HCEC 1CT (cell line): ENCODE measurements at regions not wholly inside any gene's neighbourhood (a gene's known extent, or its start where the extent isn't known, plus 50 kb on each side); places are given as distances from the start of the nearest gene placed in this dataset.

Experiments
- DNase-seq: peaks from one replicate; pipeline ENCODE4 v3.0.0-alpha.2; 2017

DNA sequence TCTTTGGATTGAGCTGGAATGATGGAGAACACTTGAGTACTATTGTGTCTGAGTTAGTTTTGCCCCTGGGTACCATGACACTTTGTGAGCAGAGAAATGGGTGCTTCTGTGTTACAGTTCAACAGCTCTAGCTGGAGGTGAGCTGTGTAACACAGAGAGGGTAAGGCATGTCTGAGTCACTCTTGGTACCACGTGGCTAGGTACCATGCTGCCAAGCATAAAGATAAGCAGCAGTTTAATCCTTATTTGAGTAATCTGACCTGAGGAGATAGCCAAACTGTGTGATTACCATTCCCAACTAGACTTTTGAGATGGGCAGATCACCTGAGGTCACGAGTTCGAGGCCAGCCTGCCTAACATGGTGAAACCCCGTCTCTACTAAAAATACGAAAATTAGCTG lies 122.0 kb downstream of the OLFM4 start:
- DNase-seq: no peak

DNA sequence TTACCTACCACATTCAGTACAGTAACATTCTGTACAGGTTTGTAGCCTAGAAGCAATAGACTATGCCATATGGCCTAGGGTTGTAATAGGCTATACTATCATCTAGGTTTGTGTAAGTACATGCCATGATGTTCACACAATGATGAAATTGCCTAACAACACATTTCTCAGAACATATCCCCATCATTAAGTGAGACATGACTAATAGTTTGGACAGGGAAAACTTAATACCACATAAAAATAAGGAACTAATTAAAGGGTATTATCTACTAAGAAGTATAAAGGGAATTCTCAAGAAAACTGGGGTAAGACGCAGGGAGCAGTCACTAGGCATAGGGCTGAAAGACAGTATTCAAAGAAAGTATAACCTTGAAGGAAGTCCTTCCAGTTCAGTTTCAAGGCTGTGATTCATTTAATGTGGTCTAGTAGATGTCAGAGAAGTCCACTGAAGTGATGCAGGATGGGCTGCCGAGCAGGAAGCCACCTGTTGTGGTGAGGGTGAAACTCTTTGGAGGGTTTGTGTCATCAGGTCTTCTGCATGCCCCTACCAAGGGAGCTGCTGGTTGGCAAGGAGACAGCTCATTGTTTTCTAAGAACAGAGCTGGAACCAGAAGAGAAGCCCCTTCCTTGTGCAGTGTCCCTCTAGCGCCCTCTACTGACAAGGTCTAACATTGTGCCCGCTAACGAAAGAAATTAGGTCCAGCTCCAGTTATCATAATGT lies 122.9 kb downstream of the OLFM4 start:
- DNase-seq: no peak

DNA sequence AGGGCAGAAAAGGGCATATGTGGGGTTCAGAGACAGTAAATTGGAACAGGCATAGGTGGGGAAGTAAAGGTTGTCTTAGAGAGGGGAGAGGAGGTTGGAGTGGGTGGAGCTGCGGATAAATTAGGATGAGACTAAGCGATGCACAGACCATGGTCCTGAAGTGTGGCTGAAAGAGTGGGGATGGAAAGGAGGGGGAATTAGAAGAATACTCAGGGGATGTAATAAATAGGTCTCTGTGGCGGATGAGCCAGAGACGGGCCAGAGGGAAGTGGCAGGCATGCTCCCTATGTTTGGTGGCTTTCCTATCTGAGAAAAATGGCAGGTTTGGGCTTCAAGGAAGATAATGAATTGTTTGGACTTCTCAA lies 123.4 kb downstream of the OLFM4 start:
- DNase-seq: no peak

DNA sequence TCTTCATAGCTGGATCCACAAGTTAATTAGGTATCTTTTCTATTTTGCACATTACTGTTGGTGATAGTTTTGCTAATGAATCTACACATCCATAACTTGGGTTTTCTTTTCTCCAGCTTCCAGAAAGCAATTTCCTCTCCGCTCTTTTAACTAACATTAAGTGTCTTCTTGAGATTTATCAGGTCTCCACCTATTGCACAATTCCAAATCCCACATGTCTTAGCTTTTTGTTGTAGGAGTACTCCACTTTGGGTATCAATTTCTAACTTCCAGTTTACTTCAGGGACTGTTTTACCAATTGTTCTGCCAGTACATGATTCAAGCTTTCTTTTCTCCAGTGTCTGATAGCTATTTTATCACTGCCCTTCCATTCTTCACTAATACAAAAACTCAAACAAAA lies 129.6 kb downstream of the OLFM4 start:
- DNase-seq: no peak

DNA sequence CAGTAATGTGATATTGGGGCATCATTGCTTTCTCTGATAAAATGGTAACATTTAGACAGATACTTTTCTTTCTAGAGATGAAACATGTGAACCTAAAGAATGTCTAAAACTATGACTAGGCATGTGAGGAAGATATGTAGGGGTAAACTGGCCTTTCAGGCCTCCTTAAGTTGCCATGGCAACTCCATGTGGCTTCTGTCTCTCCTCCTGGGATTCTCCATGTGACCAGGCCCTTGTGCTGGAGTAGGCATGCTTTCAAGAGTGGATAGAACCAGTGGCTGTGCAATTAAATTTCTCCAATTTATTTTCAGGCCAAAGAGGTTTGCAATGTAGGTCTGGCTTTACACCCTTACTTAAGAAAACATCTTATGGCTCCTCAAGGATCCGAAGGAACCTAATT lies 130.8 kb downstream of the OLFM4 start:
- no peak for DNase-seq

DNA sequence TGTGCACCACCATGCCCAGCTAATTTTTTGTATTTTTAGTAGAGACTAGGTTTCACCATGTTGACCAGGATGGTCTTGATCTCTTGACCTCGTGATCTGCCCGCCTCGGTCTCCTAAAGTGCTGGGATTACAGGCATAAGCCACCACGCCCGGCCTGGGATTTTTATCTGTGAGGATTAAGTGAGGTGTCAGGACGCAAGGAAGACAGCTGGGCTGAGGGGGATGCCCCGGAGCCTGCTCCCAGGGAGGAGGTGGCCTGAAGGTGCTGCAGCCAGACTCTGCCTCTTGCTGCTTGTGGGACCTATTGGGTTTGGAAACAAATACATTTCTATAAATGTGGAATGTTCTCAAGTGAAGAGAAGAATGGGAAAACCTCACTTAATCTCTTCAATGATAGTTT lies 131.6 kb downstream of the OLFM4 start:
- DNase-seq: no peak

DNA sequence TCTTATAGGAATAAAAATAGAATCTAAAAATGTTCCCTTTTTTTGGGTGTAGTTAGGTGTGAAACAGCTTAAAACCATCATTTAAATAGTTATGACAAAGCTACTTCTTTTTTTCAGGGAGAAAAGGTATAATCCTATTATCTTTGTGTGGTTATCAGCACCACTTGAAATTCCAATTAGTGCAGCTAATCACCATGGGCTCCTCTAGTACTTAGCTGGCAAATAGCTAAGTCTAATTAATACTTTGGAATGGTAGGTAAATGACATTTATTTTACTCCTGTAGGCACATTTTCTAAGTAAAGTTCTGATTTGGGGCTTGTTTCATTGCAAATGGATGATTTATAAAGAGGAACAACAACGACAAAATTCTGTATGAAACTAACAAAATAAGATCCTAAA lies 132.6 kb downstream of the OLFM4 start:
- DNase-seq: no peak

DNA sequence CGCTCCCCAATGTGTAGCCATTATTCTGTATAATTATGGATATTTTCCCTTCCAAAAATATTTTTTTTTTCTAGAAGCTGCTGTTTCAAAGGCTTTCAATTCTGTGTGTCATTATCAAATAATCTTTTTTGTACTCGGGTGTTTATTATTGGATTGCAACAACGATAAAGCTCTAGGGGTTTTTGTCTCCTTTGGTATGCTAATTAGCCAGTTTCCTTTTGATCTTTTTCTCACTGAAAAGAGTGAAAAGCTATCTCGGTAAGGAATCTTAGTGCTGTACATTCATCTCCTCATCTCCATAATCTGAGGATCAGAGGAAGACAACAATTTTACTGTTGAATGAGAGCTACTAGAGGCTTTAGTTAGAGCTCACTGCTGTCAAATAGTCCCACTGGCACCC lies 136.6 kb downstream of the OLFM4 start:
- no peak for DNase-seq

DNA sequence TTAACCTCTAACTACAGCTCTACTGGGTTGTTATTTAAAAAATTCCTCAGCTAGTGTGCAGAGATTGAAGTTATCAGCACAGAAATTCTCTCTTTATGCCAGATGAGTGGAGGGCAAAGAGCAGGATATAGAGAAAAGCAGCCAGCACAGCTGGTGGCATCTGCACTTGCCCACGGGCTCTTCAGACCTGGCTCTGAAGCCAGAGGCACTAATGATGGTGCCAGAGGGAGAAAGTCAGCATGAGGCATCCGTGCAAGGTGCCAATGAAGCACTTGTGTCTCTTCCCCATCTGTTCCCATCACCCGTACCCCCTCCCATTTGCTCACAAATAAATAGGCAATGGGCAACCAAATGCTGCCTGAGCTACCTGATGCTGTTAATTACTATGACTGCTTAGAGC lies 138.9 kb downstream of the OLFM4 start:
- no peak for DNase-seq

DNA sequence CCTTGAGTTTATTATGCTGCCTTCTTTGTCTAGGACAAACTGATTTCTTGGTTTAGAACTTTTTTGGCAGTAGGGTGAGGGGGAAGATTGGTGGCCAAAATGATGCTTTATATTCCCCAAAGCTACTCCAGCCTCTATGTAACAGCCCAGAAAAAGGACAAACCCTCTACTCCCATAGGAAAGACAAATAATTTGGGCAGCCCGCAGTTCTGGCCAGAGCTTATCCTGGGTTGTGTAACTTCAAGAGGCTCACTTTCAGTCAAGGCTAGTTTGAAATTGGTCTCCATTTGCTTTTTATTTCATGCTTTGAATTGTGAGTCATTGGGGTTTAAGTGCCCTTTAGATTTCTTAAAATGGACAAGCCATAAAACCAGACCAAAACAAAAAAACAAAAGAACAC lies 142.3 kb downstream of the OLFM4 start:
- DNase-seq: no peak

DNA sequence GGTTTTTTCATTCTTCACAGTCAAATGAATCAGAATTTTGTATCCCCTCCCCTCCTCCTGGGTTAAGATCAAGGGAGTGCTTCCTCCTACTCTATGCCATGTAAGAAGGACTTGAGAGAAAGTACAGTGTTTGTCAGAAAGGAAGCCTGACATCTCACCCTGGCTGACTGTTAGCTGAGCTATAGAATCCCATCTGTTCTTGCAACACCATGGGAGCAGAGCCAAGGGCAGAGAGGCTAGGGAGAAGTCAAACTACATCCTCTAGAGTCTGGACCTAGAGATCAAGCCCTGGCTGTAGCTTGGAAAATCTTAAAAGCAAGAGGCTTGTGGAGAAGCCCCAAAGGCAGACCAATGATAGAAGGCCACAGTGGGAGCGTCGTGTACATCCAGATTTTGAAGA lies 145.9 kb downstream of the OLFM4 start:
- DNase-seq: no peak

DNA sequence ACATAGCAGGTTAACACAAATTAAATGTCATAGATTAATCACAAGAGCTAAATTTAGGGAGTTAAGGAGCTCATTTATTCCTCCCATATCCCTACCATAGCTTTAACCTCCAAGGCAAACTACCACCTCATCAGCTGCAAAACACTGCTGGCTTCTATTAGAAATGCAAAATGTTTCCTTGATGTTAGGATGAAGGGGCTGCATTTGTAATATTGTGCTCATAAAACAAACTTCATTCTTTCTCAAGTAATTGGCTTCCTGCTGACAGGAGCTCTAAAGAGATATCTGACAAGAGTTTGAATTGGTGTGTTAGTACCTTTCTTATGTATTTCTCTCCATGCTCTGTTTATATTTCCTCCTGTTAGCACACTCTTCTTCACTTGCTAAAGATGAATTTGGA lies 152.1 kb downstream of the OLFM4 start:
- no peak for DNase-seq

DNA sequence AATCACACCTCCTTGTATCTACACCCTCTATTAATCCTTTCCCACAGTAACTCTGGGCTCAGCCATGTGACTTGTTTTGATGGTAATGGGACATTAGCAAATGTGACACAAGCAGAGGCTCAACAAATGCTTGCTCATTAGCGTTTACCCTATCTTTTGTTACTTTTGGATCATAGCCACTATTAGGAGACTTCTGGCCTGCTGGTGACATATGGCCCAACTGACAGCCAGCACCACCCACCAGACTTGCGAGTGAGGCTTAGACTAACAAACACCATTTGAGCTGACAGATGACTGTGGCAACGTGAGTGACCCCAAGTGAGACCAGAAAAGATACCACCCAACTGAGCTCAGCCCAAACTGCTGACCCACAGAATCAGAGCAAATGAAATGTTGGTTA lies 154.1 kb downstream of the OLFM4 start:
- DNase-seq: no peak

DNA sequence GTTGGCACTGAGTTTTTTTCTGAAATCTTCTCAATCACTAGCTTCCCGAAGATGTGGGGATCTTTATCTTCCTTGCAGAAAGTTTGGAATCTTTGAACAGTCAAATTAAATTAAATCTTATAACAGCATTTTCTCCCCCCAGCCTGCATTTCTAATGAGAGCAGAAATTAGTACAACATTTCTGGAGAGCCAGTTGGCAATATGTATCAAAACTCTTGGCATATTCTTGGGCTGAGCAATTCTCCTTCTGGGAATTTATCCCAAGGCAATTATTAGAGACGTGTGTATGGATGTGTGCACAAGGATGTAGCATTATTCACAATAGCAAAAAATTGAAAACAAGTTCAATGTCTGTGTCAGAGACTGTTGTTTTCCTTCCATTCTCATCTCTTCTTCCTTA lies 159.5 kb downstream of the OLFM4 start:
- no peak for DNase-seq

DNA sequence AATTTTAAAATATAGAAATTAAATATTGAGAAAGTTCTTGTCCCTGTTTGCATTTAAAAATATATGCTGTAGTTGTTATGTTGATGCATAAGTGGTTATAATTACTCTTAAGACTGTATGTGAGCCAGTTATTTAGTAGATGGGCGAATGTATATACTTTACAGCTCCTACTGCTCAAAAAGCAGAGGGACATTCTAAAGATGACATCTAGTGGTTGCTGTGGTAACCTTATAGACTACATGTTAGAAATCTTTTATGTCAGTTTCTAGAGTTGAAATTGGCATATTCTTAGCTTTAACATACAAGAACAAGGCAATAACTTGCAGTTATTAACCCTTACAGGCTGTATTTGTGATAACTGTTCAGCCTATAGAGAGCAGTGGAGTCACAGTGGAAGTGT lies 160.5 kb downstream of the OLFM4 start:
- no peak for DNase-seq

DNA sequence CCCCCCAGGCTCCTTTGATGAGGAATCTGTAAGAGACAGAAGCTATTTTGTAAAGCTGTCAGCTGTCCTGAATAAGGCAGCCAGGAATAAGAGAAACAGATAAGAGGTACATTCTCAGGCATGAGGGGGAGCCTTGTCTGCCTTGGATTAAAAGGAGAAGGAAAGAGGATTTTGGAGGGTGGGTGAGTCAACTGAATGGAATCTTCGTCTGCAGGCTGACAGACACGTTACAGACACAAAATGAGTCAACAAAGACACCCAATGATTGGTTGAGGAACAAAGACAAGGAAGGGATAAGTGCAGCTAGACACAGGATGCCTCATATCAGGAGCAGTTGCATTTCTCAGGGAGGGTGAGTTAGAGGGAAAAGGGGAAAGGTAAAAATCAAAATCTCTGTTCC lies 162.5 kb downstream of the OLFM4 start:
- DNase-seq: no peak

DNA sequence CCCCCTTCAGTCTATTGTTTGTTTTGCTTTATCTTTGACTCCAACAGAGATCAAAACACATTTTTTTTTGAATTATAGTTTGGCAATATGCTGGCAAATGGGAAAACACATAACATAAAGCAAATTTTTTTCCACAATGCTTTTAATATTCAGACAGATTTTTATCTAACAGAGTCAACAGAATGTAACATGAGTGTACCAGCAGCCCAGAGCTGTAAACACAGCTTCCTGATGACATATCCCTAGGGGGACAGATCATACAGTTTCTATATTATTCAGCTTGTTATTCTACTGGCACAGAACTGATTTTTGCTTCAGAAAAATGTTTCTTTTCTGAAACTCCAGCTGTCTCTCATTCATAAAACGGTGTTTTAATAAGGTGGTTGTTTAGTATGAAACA lies 168.8 kb downstream of the OLFM4 start:
- no peak for DNase-seq

DNA sequence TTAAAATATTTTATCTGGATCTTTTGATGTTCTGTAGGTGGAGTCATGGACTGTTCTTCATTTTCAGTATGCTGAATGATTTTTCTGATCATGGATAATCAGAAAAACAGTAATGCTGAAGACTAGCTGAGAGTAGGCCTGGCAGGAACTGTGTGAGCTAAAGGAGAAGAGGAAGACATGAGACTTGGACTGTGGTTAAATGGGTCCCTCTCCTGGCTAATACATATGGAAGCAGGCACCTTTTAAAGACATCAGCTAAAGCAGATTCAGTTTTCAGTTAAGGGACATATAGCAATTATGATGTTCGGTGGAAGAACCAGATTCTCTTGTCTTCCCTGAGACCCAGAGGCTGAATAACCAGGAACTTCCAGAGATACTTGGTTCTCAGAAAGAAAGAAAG lies 169.4 kb downstream of the OLFM4 start:
- no peak for DNase-seq

DNA sequence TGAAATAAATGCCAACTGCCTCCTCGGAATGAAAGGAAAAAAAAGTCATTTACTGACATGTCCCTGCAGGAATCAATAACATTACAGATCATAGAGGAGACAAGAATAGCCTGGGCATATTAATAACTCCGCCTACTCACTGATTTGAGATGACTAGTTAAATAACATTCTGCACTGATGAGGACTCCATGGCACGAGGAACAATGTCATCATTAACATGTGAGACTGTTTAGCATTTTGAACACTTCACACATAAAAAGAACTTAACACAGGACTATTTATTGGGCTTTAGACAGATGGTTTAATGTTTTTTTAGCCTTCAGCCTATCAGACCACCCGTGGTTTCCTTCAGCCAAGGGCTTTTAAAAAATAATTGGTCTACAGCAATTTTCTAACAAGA lies 170.1 kb downstream of the OLFM4 start:
- no peak for DNase-seq

DNA sequence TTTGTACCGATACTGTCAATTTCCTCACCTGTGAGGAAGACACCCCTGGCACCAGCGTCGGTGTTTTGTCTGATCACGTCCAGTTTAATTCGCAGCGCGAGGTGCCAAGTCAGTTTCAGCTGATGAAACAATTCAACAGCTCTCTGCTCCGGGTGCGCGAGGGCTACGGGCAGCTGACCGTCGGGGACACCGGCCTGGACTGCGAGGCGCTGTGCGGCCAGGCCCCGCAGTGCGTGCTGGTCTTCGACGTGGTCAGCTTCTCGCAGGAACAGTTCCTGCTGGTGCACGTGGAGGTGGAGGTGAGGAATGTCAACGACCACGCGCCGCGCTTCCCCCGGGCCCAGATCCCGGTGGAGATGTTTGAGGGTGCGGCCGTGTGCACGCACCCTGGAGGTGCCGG lies 171.5 kb downstream of the OLFM4 start:
- no peak for DNase-seq

DNA sequence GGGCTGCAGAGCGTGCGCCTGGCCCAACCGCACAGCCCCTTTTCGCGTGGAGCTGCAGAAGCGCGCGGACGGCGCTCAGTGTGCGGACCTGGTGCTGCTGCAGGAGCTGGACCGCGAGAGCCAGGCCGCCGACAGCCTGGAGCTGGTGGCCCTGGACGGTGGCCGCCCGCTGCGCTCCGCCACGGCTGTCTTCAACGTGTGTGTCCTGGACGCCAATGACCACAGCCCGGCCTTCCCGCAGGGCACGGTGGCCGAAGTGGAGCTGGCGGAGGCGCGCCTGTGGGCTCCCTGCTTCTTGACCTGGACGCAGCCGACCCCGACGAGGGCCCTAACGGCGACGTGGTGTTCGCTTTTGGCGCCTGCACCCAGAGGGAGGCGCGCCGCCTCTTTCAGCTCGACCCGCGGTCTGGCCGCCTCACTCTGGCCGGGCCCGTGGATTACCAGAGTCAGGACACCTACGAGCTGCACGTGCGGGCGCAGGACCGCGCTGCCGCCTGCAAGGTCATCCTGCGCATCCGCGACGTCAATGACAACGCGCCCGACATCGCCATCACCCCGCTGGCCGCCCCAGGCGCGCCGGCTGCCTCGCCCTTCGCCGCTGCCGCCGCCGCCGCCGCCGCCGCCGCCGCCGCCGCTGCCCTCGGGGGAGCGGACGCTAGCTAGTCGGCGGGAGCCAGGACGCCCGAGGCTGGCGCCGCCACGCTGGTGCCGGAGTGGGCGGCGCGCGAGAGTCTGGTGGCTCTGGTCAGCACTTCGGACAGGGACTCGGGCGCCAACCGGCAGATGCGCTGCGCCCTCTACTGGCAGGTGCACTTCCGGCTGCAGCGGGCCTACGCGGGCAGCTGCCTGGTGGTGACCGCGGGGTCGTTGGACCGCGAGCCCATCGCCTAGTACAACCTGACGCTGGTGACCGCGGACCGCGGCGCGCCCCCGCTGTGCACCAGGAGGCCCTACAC lies 172.2 kb downstream of the OLFM4 start:
- DNase-seq: no peak

DNA sequence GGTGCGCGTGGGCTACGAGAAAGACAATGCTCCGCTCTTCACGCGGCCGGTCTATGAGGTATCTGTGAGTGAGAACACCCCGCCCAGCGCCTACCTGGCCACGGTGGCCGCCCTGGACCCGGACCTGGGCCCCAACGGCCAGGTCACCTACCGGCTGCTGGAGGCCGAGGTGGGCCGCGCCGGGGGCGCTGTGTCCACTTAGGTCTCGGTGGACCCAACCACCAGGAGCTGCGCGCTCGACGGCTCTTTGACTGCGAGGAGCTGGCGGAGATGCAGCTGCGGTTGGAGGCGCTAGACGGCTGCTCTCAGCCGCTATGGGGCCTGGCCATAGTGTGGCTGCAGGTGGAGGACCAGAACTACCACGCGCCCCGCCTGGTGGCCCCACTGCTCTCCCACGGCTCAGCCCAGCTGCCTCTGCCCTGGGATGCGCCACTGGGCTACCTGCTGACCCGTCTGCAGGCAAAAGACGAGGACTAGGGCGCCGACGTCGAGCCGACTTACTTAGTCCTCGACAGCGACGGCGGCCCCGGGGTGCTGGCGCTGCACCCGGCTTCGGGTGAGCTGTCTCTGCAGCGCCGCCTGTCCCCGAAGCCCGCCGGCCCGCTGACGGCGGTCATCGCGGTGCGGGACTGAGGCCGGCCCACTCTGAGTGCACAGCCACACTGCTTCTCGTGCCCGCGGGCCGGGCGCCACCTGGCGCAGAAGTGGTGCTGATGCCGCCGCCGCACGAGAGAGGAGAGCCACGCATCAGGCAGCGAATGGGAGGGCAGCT lies 173.0 kb downstream of the OLFM4 start:
- no peak for DNase-seq

DNA sequence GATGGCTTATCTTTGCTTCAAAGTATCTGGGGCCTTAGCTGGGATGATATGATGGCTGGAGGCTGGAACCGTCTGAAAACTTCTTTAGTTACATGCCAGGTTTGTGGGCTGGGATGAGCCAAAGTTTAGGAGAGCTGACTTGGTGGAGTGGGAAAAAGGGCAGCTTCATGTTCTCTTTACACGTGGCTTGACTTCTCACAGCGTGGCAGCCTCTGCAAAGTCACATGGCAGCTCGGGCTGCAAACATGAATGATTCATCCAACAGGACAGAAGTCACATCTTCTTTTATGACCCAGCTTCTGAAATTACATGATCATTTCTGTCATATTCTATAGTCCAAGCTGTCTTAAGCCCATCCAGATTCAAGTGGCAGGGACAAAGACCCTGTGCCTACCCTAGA lies 176.0 kb downstream of the OLFM4 start:
- DNase-seq: no peak

DNA sequence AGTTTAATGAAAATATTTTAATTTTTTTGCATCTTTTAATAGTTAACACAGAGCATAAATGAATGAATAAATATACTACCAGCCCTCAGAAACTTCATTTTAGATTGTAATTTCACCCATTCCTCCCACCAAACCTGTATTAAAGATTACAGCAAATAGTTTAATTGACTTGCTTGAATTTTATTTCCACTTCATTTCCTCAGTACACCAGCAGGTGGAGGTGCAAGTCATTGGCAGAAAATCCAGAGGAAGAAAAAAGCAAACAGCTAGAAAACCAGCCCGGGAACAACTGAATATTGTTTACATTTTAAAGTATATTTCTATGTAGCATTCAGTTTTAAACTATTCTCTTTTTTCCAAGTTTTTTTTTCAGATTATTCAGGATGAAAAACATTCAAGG lies 177.8 kb downstream of the OLFM4 start:
- no peak for DNase-seq
